HG02798 (cell line): ENCODE measurements at regions not wholly inside any gene's neighbourhood (a gene's known extent, or its start where the extent isn't known, plus 50 kb on each side); places are given as distances from the start of the nearest gene placed in this dataset.
"Not testable (repeated sequence)": the region's sequence is repeated elsewhere in the genome, so short reads cannot be mapped to it uniquely, and the experiment has no call there.

Experiments
- ATAC-seq: cut with Tn5 transposase; IDR thresholded peaks from one replicate; pipeline ENCODE4 v1.9.1; 2021; ENCODE audit warnings: mild to moderate bottlenecking; ENCODE audit not compliant: unreplicated experiment, poor library complexity

DNA sequence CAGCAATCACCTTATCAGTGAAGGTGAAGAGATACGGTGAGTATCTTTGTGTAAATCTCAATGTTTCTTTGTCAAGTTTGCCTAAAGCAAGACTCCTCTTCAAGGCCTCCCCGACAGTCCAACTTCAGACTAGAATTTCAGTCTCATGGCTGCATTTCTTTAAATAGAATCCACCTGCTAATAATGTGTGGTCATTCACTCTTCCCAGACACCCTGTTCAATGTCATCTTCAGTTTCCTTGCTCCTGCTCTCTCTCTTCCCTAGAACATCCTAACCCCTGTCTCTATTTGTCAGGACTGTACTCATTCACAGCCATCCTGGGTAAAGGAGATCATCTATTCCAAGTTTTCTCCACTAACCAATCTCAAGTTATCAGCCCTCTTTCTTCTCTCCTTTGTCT, 267.3 kb downstream of the EN1 start:
- no peak for ATAC-seq

DNA sequence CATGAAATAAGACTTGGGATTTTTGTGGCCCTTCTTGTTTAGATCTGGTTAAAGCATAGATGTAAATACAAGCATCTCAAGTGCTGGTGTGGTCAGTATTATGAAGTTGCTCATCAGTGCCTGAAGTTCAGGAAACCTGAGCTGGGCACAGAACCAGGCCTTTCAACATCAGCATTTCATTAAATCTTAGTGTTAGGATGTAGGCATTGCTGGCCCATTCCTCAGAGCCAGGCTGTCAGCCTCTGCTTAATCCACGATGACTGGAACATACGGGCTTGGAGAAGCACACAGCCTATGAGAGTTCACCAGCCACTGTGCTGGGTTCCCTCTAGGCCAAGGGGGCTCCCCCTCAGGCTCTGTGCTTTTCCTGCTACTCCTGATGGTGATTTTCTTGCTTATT, 270.2 kb downstream of the EN1 start:
- no peak for ATAC-seq

DNA sequence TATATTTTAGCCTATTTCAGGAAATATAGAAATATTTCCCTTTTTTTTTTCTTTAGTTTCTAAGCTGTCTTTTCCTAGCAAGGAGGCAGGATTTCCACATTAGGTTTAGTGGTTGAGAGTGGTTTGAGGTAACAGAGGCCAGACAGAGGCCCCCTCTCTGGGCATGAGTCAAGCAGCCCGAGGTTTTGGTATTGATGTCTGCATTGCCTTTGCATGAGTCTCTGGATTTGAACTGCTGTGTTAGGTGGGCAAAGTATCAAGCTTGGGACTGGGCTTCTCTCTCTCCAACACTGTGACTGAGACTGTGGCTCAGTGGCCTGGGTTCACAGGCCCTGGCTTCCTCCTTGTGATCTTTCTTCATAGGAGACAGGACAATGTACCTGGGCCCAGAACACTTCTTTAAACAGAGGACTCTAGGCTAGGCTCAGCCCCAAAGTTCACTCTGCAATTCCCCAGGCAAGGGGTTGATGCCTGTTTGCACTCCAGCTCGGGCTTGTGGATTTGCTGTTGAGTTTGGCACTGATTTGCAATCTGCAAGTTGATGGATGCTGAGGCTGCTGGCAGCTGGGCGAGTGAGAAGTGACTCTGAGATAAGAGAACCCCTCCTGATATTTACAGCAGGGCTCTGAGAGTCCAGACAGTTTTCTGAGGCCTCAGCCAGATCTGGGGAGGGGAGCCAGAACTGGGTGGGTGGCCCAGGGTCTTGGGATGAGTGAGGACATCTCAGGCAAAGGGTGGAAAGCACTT, 271.2 kb downstream of the EN1 start:
- ATAC-seq, result no peak

DNA sequence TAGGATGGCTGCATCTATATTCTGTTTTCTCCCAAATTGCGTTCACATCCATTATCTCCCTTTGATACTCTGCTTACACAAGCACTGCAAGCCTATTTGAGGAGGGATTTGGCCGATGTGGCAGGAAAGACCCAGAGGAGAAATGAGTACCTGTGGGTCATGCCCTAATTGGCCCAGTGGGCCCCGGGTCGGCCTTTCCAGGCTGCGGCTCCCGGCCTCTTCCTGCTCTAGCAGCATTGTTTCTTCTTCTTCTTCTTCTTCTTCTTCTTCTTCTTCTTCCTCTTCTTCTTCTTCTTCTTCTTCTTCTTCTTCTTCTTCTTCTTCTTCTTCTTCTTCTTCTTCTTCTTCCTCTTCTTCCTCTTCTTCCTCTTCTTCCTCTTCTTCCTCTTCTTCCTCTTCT, 275.1 kb downstream of the EN1 start:
- ATAC-seq, result not testable (repeated sequence)

DNA sequence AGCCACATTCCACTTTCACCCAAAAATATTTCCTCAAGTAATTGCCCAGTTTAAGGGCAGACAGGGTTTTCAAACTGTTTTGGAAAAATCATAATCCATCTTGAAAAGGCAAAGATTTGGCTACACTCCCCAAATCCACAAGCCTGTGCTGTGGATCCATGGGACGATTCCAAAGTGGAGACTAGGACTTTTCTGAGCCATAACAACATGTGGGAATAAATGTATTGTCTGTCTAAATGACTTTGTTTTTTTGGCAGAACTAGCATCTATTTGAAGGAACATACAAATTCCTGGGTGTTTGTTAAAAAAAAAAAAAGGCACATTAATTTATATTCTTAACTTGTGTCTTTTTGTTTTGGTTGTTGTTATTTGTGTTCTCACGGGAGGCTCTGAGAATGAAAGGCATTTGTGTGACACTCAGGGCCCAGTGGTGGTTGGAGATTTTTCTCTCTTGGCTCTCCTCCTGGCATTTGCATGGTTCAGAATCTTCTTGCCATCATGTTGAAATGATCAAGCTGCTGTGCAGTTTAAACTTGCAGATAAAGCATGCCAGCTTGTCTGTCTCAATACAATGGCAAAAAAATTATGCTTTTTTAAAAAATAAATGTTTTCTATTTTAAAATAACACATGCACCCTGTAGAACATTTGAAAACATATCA, 277.4 kb downstream of the EN1 start:
- ATAC-seq, result no peak

DNA sequence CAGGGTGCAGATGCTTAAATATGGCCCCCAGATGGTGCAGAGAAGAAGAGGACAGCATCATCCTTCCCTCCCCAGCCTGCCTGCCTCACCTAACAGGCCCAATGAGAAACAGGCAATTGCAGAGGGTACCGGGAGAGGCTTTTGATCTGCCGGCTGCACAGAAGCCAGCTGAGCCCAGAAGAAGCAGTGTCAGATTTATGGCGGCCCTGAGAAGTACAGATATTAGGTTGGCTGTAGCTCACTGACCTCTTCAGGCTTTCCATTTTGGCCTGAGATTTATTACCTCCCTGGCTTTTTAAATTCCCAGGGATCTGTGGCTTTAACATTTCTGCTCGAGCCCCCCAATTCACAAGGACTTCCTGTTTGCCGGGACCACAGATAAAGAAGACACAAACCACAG, 278.7 kb downstream of the EN1 start:
- no peak for ATAC-seq

DNA sequence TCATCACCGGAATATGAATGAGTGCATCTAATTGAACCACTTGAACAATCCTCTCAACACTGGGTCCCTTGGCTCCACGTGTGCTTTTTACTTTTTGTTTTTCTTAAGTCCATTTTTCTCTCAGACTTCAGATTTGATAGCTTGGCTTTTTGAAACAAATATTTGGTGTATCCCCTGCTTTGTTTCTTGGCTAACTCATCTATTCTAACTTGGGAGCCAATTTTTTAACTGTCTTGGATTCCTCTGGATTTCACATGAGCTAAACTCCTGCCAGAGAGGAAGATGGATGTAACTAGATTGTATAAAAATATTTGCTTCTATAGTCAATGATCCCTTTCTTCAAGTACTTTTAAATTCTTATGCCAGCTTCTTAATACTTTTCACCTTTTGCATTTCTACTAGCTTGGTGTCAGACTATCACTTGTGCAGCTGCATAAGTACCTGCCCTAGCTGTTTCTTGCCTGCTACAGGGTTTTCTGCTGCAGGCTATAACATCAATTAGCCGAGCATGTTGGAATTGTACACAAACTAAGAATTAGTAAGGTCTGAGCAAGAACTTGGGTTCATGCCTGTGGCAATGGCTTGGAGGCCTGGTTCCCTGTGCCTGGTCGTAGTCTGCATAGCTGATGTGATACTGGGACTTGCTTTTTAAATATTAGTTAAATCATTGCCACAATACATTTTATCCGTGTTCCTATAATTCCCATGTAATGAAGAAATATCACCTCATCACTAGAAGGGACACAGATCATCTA, 281.5 kb downstream of the EN1 start:
- ATAC-seq, result no peak

DNA sequence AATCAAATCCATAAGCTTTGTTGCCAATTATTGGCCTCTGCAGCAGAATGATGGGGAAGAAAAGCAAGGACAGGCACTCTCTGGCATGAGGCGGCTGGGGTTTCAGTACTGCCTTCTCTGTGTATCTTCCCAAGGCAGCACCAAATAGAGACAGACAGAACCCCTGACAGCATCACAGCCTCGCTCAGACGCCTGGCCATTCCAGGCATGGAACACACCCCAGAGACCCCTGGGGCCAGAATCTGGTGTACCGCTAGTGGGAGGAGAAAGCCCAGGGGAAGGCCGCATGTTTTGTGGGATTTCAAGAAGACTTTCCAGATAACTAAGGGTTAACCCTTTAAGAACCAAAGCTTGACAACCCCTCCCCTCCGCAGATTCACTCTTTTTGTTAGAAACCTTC, 282.1 kb downstream of the EN1 start:
- ATAC-seq, result no peak

DNA sequence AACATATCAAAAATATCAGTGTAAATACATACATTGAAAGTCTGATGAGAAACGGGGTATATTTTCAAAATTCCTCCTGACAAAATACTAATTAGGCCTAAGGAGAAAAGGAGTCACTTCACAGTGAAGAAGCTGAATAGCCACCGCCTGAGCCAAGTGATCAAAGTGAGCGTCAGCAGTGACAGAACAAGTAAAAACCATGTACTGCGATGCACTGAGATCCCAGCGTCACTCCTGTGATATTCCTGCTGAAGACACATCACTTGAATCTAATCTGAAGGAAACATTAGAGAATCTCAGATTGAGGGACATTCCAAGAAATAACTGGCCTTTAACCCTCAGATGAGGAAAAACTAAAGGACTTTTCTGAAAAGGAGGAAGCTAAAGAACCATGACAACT, 285.3 kb downstream of the EN1 start:
- ATAC-seq, result no peak

DNA sequence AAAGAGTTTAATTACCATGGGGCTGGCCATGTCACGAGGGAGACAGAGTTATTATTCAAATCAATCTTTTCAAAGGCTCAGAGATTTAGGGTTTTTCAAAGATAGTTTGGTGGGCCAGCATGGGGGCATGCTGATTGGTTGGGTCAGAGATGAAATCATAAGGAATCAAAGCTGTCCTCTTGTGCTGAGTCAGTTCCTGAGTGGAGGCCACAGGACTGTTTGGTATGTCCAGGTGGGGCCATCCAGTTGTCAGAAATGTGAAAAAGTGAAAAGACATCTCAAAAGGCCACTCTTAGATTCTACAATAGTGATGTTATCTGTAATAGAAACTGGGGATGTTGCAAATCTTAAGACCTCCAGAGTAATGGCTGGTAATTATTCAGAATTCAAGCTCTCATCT, 288.6 kb downstream of the EN1 start:
- ATAC-seq, result no peak

DNA sequence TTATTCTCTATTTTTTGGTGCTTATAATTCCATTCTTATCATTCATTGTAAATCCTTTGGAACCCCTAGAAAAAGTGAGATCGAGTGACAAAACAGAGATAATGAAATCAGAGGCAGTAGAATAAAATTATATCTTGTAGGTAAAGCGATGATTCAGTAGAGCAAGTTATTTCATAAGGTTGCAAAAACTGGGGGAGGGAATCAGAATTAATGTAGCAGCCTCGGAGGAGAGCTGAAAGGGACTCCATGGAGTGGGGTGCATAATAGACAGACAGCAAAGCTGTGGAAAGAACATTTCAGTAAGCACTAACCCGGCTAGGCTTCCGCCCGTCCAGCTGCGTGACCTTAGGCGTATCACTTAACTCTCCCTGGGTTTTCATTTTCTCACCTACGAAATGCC, 289.7 kb downstream of the EN1 start:
- no peak for ATAC-seq

DNA sequence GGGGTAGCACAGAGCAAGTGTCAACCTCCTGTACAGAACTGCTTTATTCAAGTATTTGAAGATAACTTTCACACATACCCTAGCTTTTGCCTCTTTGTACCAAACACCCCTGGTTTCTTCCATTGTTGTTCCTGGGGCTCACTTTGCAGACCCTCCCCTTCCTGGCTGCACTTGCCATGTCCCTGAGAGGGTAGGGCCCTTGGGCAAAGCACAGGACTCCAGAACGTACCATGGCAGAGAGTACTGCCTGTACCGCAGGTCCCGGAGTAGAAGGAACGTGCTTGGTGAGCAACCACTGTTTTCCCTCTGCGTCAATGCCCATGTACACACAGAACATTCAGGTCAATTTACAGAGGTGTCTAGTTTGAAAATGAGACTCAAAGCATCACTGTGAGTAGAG, 290.4 kb downstream of the EN1 start:
- ATAC-seq, result no peak

DNA sequence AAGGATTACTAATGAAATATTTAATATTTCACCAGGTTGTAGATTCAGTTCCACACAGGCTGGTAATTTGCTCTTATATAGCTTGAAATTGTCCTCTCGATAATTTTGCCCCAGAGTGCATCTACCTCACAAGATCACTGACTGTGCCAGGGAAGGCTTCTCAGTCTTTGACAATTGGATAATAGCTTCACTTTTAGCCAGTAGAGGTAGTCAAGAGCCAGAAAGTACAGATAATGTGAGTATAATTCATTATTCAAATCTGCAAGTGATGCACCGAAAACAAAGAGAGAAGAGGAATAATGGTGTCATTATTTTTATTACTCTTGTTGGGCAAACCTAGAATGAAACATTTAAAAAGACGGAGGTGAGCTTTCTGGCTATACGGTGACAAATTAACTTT, 292.8 kb downstream of the EN1 start:
- ATAC-seq, result no peak

DNA sequence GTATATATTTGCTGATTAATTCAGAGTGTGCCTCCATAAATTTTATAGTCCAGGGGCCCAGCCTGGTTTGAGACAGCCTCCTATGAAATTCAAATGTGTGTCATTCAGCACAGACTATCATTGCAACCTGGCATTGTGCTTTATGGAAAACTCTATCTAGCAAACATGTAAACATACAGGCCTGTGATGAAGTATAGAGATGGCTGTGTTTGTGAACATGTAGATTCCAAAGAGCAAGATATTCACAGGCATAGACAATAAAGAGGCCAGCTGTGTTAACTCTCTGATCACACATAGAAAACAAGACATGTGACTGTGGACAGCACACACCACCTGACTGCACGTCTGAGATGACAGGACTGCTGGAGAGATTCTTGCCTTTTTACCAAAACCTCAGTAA, 297.9 kb downstream of the EN1 start:
- ATAC-seq, result no peak

DNA sequence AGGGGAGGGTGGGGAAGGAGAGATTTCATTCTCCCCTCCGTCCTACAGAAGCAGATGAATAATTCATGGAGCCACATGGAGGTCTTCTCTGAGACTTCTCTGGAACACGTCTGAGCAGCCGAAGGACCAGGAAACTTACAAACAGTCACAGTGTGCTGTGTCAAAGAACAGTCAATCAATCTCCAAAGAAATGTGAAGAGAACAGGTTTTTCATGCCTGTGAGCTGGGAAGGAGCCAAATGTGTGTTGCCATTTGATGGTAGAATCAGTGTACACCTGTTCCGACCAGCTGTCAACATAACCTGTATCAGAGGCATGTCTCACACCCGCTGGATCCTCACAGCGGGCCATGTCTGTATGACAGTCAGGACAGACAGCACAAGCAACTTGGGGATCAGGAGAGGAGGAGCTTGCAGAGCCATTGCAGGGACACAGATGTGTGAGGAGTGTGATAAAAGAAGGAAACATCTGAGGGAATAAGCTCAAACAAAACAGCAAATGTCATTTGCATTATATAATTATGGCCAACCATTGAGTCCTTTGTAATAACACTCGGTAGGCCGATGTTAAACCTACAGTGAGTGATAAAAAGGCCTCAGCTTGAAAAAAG, 298.5 kb downstream of the EN1 start:
- ATAC-seq, result no peak

DNA sequence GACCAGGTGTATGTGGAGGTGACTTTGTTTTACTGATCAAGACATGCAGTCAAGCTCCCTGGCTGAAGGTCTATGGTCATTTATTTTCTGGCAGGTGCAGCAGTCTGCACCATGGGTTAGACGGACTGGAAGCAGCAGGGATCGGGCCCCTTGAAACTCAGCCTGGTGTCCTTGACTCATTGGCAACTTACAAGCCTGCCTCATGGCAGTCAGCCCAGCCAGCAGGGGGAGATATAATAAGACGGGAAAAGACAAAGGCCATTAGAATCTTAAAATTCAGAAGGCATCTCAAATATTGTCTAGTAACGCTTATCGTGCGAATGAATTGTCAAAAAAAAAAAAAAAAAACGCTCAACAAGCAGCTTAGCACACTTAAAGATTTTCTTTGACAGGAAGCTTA, 308.2 kb downstream of the EN1 start:
- no peak for ATAC-seq

DNA sequence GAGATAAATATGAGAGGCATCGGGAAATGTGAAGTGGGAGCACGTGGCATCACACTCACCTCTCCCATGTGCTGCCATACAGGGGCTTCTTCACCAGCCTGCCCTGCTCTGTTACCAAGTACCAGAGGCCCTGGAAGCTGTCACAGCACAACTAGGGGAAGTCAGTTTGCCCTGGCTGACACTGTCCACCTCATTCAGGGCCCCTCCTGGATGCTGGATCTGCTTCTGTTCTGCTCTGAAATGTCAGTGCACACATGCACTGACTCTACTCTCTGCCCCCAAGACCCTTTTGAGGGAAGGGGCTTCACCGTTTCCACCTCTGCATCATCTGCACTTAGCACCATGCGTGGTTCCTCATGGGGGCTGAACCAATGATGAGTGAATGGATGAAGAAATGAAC, 311.1 kb downstream of the EN1 start:
- no peak for ATAC-seq

DNA sequence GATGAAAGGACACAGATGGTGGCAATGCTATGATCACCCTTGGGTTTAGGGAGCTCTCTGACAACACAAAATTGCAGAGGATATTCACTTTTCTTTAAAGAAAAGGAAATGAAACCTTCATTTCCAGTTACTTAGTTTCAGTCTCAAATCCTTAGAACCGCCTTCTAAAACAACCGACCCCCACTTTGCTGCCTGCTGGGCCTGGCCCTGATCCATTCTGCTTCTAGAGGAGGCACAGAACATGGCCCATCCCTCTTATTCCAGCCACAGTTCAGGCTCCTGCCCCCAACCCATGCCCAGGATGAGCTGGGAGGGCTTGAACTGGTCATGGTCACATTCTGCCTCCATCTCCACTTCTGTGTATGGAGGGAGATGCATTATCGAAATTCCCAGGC, 311.6 kb downstream of the EN1 start:
- ATAC-seq, result no peak

DNA sequence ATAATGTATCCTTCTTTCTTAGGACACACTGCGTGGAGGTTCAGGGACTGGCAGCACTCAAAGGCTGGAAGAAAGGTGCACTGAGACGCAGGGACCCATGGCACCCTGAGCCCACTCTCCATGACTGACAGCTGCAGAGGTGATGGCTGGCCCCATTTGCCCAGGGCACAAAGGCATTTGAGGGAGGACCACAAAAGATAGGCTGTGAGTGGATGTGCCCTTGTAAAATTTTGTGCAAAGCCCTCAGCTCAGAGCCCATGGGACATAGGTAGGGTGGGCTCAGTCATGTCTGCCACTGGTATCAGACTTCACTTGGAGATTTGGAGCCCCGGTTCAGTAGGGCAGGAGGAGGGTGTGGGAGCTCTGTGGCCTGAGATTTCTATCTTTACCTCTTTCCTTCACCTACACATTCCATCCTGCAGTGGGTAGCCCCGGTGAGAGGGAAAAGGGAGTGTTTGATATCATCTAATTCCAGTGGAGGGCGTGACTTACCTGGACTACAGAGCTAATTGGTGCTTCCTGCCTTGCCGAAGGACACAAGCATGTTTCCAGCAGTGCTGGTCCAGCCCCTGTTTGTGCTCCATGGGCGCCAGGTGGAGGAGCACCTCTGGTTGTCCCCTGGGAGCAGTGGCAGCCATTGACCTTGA, 312.2 kb downstream of the EN1 start:
- ATAC-seq, result no peak

DNA sequence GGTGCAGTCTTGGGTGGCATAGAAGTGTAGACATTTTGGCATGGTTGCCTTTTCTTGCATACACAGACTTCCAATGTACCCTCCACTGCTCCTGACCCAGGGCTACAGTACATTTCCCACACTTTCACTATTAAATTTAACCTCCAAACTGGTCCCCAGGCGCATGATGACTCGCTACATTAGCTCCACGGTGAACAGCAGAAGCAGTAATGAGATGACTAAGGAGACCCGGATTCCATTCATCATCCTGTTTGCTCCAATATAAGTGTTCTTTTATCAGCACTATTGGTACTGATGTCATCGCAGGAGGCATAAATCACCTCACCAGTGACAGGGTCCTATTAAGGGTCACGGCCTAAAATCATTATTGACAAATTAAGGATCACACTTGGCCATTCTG, 316.5 kb downstream of the EN1 start:
- no peak for ATAC-seq
